ENCODE measurements at regions not wholly inside any gene's neighbourhood (a gene's known extent, or its start where the extent isn't known, plus 50 kb on each side); places are given as distances from the start of the nearest gene placed in this dataset.
A peak's percentile ranks its signal among the peaks of the same experiment; 100 is the strongest.

DNA sequence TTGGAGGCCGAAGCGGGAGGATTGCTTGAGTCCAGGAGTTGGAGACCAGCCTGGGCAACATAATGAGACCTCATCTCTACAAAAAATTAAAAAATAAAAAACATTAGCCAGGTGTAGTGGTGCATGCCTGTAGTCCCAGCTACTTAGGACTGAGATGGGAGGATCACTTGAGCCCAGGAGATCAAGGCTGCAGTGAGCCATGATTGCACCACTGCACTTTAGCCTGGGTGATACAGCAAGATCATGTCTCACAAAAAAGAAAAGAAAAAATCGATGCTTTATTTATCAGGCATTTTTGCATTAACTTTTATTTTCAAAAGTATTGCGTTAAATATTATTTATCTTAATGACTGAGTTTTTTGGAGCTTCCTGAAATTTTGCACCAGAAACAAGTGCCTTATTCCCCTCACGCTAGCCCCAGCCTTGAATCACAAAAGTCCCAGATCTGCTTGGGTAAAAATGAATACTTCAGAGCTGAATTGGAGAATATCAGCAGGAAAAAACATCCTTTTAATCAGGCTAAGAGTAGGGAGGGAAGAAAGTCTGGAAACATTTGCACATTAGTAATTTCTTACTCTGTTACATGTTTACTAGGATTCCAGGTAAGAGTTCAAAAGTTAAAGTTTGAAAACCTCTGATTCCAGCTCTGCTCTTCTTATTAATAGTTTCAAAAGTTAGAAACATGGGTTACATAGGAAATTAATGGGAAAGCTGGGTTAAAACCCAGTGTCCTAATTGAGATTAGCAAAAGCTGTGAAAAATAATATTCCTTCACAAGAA, 111.4 kb upstream of the FOXN2 start:
- peak overlapping the region; percentile 13 for H3K27ac ChIP-seq (ENCODE audit: extremely low read length, insufficient read depth, low read length)
- ChIA-PET POLR2A (interaction anchor here (1.1 kb wide), 1 partner anchor 18 kb away, joined by 3 read pairs; no protein-coding TSS in a partner anchor), CTCF (ENCODE audit: low intra/inter-chr PET ratio, low total read pairs) (no interaction called here)
- ATAC-seq (no peak), FAIRE-seq (no peak), DNase-seq (ENCODE audit: low spot score) (no peak)
- BruUV-seq (replicated peaks), result no TSS peak
- no peaks in the 10 kb centered on the region for H4K20me1 ChIP-seq (ENCODE audit: insufficient read depth, low read length)
- H3K4me1 ChIP-seq (ENCODE audit: insufficient read depth, low read length), result peaks cover 64% of the 10 kb centered on the region
- H2AFZ ChIP-seq (ENCODE audit: low read length), result no peak overlapping the region
- H3K79me2 ChIP-seq (ENCODE audit: insufficient read depth, low read length), result no peaks in the 10 kb centered on the region
- H3K9ac ChIP-seq (ENCODE audit: insufficient read depth, low read depth, low read length), result no peak overlapping the region
- H3K36me3 ChIP-seq (replicated peaks in 1 of 2; ENCODE audit: control insufficient read depth in 1 of 2, insufficient read depth in 2 of 2, low read length in 2 of 2), result no peaks in the 10 kb centered on the region
- no peak overlapping the region for H3K4me2 ChIP-seq (ENCODE audit: low read depth, low read length)
- no peak overlapping the region for H3K4me3 ChIP-seq (replicated peaks in 1 of 3; ENCODE audit: insufficient read depth in 1 of 3, low read depth in 2 of 3, low read length in 3 of 3)
- in situ Hi-C loops (cut with HindIII; ENCODE audit: extremely low pct_ligation_motif_present, low pct_unique_long_range_greater_than_20kb) (loop anchor here (25.0 kb wide), 1 partner anchor 209 kb away; no protein-coding TSS in a partner anchor), intact Hi-C loops (cut with micrococcal nuclease; ENCODE audit: unreplicated experiment) (no loop called here)
- no peaks in the 10 kb centered on the region for H3K27me3 ChIP-seq (ENCODE audit: control insufficient read depth in 1 of 2, insufficient read depth in 2 of 2, low read length in 2 of 2)
- no peaks in the 10 kb centered on the region for H3K9me3 ChIP-seq (ENCODE audit: low read length)
- WGBS (ENCODE audit: low lambda C conversion rate), result 69% methylated on average over 5 of the region's 5 CpGs
- TF ChIP-seq RXRB (CRISPR knock-in tag; IDR thresholded peaks at IDR 0.05; ENCODE audit: borderline replicate concordance) (0 out of 2 replicates have a peak, but pooled peaks have one; percentile 13), KDM4B (CRISPR knock-in tag; IDR thresholded peaks at IDR 0.05) (no peak), YEATS2 (CRISPR knock-in tag; IDR thresholded peaks at IDR 0.05; ENCODE audit: borderline replicate concordance) (no peak), ONECUT2 (CRISPR knock-in tag; IDR thresholded peaks at IDR 0.05) (0 out of 2 replicates have a peak, but pooled peaks have one; percentile 39), CEBPG (CRISPR knock-in tag; IDR thresholded peaks at IDR 0.05) (peak; percentile 52), RCOR2 (CRISPR knock-in tag; IDR thresholded peaks at IDR 0.05) (peak; percentile 11; the same call in 1 of the 2 replicates), FOXK1 (CRISPR knock-in tag; IDR thresholded peaks at IDR 0.05; ENCODE audit: borderline replicate concordance, low read depth) (no peak), PRMT3 (CRISPR knock-in tag; IDR thresholded peaks at IDR 0.05; ENCODE audit: borderline replicate concordance, low read depth) (no peak), HNF4A (CRISPR knock-in tag; IDR thresholded peaks at IDR 0.05) (peak; percentile 66)
- TF ChIP-seq, protein P1, sequence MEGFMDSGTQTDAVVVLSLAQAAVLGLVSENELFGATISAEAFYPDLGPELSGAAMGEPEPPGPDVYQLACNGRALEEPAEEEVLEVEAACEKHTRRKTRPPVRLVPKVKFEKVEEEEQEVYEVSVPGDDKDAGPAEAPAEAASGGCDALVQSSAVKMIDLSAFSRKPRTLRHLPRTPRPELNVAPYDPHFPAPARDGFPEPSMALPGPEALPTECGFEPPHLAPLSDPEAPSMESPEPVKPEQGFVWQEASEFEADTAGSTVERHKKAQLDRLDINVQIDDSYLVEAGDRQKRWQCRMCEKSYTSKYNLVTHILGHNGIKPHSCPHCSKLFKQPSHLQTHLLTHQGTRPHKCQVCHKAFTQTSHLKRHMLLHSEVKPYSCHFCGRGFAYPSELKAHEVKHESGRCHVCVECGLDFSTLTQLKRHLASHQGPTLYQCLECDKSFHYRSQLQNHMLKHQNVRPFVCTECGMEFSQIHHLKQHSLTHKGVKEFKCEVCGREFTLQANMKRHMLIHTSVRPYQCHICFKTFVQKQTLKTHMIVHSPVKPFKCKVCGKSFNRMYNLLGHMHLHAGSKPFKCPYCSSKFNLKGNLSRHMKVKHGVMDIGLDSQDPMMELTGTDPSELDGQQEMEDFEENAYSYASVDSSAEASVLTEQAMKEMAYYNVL (CRISPR knock-in tag; IDR thresholded peaks at IDR 0.05; ENCODE audit: borderline replicate concordance), result 0 out of 2 replicates have a peak, but pooled peaks have one; percentile 23
- TF ChIP-seq, protein P2, sequence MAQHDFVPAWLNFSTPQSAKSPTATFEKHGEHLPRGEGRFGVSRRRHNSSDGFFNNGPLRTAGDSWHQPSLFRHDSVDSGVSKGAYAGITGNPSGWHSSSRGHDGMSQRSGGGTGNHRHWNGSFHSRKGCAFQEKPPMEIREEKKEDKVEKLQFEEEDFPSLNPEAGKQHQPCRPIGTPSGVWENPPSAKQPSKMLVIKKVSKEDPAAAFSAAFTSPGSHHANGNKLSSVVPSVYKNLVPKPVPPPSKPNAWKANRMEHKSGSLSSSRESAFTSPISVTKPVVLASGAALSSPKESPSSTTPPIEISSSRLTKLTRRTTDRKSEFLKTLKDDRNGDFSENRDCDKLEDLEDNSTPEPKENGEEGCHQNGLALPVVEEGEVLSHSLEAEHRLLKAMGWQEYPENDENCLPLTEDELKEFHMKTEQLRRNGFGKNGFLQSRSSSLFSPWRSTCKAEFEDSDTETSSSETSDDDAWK (CRISPR knock-in tag; IDR thresholded peaks at IDR 0.05), result no peak
- TF ChIP-seq, protein P3, sequence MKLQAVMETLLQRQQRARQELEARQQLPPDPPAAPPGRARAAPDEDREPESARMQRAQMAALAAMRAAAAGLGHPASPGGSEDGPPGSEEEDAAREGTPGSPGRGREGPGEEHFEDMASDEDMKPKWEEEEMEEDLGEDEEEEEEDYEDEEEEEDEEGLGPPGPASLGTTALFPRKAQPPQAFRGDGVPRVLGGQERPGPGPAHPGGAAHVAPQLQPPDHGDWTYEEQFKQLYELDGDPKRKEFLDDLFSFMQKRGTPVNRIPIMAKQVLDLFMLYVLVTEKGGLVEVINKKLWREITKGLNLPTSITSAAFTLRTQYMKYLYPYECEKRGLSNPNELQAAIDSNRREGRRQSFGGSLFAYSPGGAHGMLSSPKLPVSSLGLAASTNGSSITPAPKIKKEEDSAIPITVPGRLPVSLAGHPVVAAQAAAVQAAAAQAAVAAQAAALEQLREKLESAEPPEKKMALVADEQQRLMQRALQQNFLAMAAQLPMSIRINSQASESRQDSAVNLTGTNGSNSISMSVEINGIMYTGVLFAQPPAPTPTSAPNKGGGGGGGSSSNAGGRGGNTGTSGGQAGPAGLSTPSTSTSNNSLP (IDR thresholded peaks at IDR 0.05; ENCODE audit: low read depth, low read length), result peak; percentile 52; the same call in 1 of the 2 replicates
- TF ChIP-seq, protein P4, sequence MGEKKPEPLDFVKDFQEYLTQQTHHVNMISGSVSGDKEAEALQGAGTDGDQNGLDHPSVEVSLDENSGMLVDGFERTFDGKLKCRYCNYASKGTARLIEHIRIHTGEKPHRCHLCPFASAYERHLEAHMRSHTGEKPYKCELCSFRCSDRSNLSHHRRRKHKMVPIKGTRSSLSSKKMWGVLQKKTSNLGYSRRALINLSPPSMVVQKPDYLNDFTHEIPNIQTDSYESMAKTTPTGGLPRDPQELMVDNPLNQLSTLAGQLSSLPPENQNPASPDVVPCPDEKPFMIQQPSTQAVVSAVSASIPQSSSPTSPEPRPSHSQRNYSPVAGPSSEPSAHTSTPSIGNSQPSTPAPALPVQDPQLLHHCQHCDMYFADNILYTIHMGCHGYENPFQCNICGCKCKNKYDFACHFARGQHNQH (CRISPR knock-in tag; IDR thresholded peaks at IDR 0.05), result no peak
